ENCODE measurements at regions not wholly inside any gene's neighbourhood (a gene's known extent, or its start where the extent isn't known, plus 50 kb on each side); places are given as distances from the start of the nearest gene placed in this dataset.

- TF ChIP-seq CTCF (IDR thresholded peaks at IDR 0.05) (no peak), POLR2A (IDR thresholded peaks at IDR 0.05) (no peak)
These were observed 122.2 kb upstream of the ITGA1 start for GRCh38 chr5:52665559-52665958.
